ENCODE measurements at regions not wholly inside any gene's neighbourhood (a gene's known extent, or its start where the extent isn't known, plus 50 kb on each side); places are given as distances from the start of the nearest gene placed in this dataset.
A peak's percentile ranks its signal among the peaks of the same experiment; 100 is the strongest.
"Not testable (repeated sequence)": the region's sequence is repeated elsewhere in the genome, so short reads cannot be mapped to it uniquely, and the experiment has no call there.

DNA sequence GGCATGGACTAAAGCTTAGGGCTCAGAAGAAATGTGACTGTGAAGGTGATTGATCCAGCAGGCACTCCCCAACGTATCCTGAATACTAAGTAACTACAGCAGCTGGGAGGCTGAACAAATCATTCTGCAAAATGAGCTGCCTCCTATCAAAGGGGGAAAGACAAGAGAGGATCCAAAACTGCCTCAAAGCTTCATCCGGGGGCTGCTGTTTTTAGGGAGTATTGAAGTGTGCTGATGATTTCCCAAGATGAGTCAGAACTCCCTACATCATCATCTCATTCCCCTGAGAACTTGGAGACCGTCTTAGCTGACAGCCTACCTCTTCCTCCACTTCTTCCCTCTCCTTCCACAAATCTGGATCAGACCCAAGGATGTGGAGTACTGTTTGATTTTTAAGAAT, 108.4 kb upstream of the GRAMD1B start:
- peaks cover 3% of the 10 kb centered on the region; the same call in 1 of the 2 replicates for H3K27me3 ChIP-seq (ENCODE audit: control insufficient read depth, insufficient read depth, low read length)
- no peaks in the 10 kb centered on the region for H3K36me3 ChIP-seq (ENCODE audit: control insufficient read depth, insufficient read depth, low read length)
- H3K27ac ChIP-seq (ENCODE audit: low read depth, low read length) = no peak overlapping the region
- no peaks in the 10 kb centered on the region for H3K9me3 ChIP-seq (ENCODE audit: control insufficient read depth, insufficient read depth, low read length)
- H3K4me1 ChIP-seq (ENCODE audit: control insufficient read depth, insufficient read depth, low read length) = no peaks in the 10 kb centered on the region
- H3K9ac ChIP-seq (ENCODE audit: low read depth, low read length) = no peak overlapping the region
- no peak overlapping the region for H3K4me3 ChIP-seq (ENCODE audit: low read depth, low read length)

DNA sequence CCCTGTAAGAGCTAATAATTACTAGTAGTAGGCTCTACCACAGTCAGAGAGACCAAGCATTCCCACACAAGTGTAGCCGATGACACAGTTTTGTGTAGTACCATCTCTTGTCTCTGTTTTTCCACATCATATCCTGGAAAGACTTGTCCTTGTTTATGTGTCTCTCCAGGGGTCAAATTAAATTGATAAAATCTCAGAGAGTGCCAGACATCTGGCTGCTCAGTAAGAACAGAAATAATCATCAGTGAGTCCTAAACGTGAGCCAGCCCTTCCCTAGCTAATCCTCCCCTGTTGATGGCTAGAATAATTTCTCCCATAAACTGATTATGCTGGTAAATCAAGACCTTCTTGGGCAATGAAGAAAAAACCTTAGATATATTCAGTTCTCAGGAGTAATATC, 111.4 kb upstream of the GRAMD1B start:
- H3K9me3 ChIP-seq (ENCODE audit: control insufficient read depth, insufficient read depth, low read length) = no peaks in the 10 kb centered on the region
- peaks cover 3% of the 10 kb centered on the region; the same call in 1 of the 2 replicates for H3K27me3 ChIP-seq (ENCODE audit: control insufficient read depth, insufficient read depth, low read length)
- H3K27ac ChIP-seq (ENCODE audit: low read depth, low read length) = no peak overlapping the region
- H3K4me1 ChIP-seq (ENCODE audit: control insufficient read depth, insufficient read depth, low read length) = peaks cover 4% of the 10 kb centered on the region; the same call in 1 of the 2 replicates
- H3K4me3 ChIP-seq (ENCODE audit: low read depth, low read length) = no peak overlapping the region
- no peaks in the 10 kb centered on the region for H3K36me3 ChIP-seq (ENCODE audit: control insufficient read depth, insufficient read depth, low read length)
- no peak overlapping the region for H3K9ac ChIP-seq (ENCODE audit: low read depth, low read length)

DNA sequence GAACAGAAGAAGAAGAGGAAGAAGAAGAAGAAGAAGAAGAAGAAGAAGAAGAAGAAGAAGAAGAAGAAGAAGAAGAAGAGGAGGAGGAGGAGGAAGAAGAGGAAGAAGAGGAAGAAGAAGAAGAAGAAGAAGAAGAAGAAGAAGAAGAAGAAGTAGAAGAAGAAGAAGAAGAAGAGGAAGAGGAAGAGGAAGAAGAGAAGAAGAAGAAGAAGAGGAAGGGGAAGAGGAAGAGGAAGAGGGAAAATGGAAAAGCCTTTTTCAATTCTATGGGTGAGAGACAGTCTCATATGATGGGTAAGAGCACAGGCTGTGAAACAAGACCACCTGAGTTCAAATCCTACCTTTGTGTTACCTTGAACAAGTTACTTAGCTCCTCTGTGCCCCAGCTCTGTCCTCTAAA, 111.9 kb upstream of the GRAMD1B start:
- not testable (repeated sequence) for H3K4me3 ChIP-seq (ENCODE audit: low read depth, low read length); H3K36me3 ChIP-seq (ENCODE audit: control insufficient read depth, insufficient read depth, low read length); H3K9me3 ChIP-seq (ENCODE audit: control insufficient read depth, insufficient read depth, low read length); H3K4me1 ChIP-seq (ENCODE audit: control insufficient read depth, insufficient read depth, low read length); H3K9ac ChIP-seq (ENCODE audit: low read depth, low read length); H3K27ac ChIP-seq (ENCODE audit: low read depth, low read length); H3K27me3 ChIP-seq (ENCODE audit: control insufficient read depth, insufficient read depth, low read length)

DNA sequence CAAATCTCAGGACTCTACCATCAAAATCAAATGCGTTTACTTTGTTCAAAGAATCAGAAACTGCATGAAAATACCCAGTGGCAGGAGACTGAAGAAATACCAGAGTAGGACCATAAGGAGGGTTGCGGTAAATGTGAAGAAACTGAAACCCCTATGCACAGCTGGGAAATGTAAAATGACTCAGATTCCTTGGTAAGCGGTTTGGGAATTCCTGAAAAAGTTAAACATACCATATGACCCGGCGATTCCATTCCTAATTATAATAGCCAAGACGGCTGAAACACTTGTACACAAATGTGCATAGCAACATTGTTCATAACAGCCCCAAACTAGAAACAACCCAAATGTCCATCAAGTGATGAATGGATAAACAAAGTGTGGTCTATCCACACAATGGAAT, 114.1 kb upstream of the GRAMD1B start:
- peaks cover 17% of the 10 kb centered on the region for H3K4me1 ChIP-seq (ENCODE audit: control insufficient read depth, insufficient read depth, low read length)

DNA sequence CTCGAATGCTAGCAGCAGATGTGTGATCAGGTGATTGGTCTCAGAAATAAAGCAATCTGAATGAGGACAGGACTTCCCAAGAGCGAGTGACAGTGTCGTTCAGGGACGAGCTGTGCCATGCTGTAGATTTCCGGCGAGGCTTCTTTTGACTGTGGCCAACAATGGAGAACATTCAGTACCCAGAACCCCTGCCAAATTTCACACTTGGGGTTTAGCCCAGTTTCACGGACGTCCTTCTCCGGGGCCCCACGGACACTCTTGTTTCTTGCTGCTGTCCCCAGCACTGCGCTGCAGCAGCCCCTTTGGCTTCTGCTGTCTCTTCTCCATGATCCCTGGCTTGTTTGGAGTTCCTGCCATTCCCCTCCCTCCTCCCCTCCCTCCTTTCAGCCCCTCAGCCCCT, 115.1 kb upstream of the GRAMD1B start:
- H3K27me3 ChIP-seq (ENCODE audit: control insufficient read depth, insufficient read depth, low read length) = no peaks in the 10 kb centered on the region; the same call in 1 of the 2 replicates
- H3K27ac ChIP-seq (ENCODE audit: low read depth, low read length) = no peak overlapping the region
- H3K9ac ChIP-seq (ENCODE audit: low read depth, low read length) = no peak overlapping the region
- no peak overlapping the region for H3K4me3 ChIP-seq (ENCODE audit: low read depth, low read length)
- no peaks in the 10 kb centered on the region for H3K36me3 ChIP-seq (ENCODE audit: control insufficient read depth, insufficient read depth, low read length)
- H3K4me1 ChIP-seq (ENCODE audit: control insufficient read depth, insufficient read depth, low read length) = peaks cover 17% of the 10 kb centered on the region
- H3K9me3 ChIP-seq (ENCODE audit: control insufficient read depth, insufficient read depth, low read length) = no peaks in the 10 kb centered on the region

More for the DNA sequence above, 114.1 kb upstream of the GRAMD1B start:
- Histone ChIP-seq H3K9ac (ENCODE audit: low read depth, low read length) (no peak overlapping the region), H3K4me3 (ENCODE audit: low read depth, low read length) (no peak overlapping the region), H3K27me3 (ENCODE audit: control insufficient read depth, insufficient read depth, low read length) (no peaks in the 10 kb centered on the region; the same call in 1 of the 2 replicates), H3K9me3 (ENCODE audit: control insufficient read depth, insufficient read depth, low read length) (no peaks in the 10 kb centered on the region), H3K27ac (ENCODE audit: low read depth, low read length) (no peak overlapping the region), H3K36me3 (ENCODE audit: control insufficient read depth, insufficient read depth, low read length) (no peaks in the 10 kb centered on the region)

DNA sequence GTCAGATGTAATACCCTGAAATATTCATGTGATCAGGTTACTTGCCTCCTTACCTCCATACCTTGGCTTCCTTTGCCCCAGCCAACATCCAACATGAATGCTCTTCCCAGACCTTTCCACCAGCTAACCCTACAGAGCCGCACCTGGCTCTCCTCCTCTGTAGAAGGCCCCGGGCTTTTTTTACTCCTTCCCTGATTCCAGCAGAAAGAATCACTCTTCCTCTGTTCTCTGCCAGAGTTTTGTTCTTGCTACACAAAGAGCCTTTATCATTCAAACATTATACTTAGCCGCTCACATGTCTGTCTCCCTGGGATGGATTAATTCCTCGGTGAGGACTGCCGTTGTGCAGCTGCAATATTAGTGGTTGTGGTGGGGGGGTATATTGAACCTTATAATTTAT, 116.8 kb upstream of the GRAMD1B start:
- no peak overlapping the region for H3K4me3 ChIP-seq (ENCODE audit: low read depth, low read length)
- H3K4me1 ChIP-seq (ENCODE audit: control insufficient read depth, insufficient read depth, low read length) = peaks cover 17% of the 10 kb centered on the region
- H3K36me3 ChIP-seq (ENCODE audit: control insufficient read depth, insufficient read depth, low read length) = no peaks in the 10 kb centered on the region
- no peak overlapping the region for H3K9ac ChIP-seq (ENCODE audit: low read depth, low read length)
- no peaks in the 10 kb centered on the region for H3K9me3 ChIP-seq (ENCODE audit: control insufficient read depth, insufficient read depth, low read length)
- no peaks in the 10 kb centered on the region; the same call in 1 of the 2 replicates for H3K27me3 ChIP-seq (ENCODE audit: control insufficient read depth, insufficient read depth, low read length)
- H3K27ac ChIP-seq (ENCODE audit: low read depth, low read length) = peak overlapping the region; percentile 38

DNA sequence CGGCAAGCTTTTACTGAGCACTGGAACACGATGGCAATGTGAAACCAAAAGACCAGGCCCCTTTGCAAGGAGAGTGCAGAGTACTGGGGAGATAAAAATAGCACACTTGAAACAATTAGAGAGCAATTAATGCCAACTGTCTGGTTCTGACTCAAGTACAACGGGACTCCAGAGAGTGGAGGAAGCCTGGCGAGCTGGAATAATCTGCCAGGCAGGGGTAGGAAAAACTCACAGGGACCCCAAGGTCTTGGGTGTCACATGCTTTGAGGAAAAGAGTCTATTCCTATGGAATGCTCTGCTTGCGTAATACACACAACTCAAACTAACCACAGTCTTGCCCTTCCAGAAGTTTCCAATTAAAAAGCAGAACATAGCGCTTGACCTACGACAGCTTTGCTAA, 113.0 kb upstream of the CLMP start:
- Histone ChIP-seq H3K4me3 (ENCODE audit: low read depth, low read length) (no peak overlapping the region), H3K36me3 (ENCODE audit: control insufficient read depth, insufficient read depth, low read length) (no peaks in the 10 kb centered on the region), H3K9ac (ENCODE audit: low read depth, low read length) (no peak overlapping the region), H3K9me3 (ENCODE audit: control insufficient read depth, insufficient read depth, low read length) (no peaks in the 10 kb centered on the region), H3K27ac (ENCODE audit: low read depth, low read length) (no peak overlapping the region), H3K4me1 (ENCODE audit: control insufficient read depth, insufficient read depth, low read length) (peaks cover 12% of the 10 kb centered on the region), H3K27me3 (ENCODE audit: control insufficient read depth, insufficient read depth, low read length) (peaks cover 18% of the 10 kb centered on the region)

DNA sequence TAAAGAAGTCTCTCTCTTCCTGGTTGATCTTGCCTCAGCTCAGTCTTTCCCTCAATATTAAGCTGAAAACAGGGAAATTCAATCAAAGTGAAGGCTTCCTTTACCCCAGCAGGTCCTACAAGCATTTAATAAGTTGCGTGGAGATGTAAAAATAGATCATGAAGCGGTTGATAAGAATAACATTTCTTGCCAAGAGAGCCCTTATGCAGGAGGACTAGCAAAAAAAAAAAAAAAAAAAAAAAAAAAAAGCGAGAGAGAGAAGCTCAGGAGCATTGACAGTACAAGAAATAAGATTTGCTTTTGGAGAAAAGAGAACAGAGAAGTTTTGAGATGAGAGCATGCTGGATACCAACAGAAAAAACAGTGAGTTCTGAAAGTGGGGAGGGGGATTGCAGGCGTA, 112.2 kb upstream of the CLMP start:
- no peak overlapping the region for H3K27ac ChIP-seq (ENCODE audit: low read depth, low read length)
- H3K4me1 ChIP-seq (ENCODE audit: control insufficient read depth, insufficient read depth, low read length) = peaks cover 11% of the 10 kb centered on the region

DNA sequence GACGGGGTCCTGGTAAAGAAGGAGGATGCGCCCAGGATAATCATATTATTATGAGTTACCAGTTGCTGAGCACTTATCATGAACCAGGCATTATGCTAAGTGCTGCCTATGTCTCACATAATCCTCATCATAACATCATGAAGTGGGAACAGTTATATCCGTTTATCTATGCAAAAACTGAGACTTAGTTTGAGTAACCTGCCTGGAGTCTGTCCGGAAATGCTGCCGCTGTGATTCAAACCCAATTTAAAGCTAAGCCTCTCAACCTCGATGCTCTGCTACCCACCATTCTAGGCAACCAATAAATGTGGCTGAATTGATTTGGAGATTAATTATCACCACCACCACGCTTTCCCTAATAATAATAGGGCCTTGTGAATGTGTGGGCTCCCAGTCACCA, 111.5 kb upstream of the CLMP start:
- Histone ChIP-seq H3K9ac (ENCODE audit: low read depth, low read length) (no peak overlapping the region), H3K27ac (ENCODE audit: low read depth, low read length) (no peak overlapping the region), H3K9me3 (ENCODE audit: control insufficient read depth, insufficient read depth, low read length) (no peaks in the 10 kb centered on the region), H3K4me3 (ENCODE audit: low read depth, low read length) (no peak overlapping the region), H3K36me3 (ENCODE audit: control insufficient read depth, insufficient read depth, low read length) (no peaks in the 10 kb centered on the region), H3K4me1 (ENCODE audit: control insufficient read depth, insufficient read depth, low read length) (peaks cover 15% of the 10 kb centered on the region), H3K27me3 (ENCODE audit: control insufficient read depth, insufficient read depth, low read length) (peaks cover 31% of the 10 kb centered on the region)

More for the DNA sequence above, 112.2 kb upstream of the CLMP start:
- no peaks in the 10 kb centered on the region for H3K9me3 ChIP-seq (ENCODE audit: control insufficient read depth, insufficient read depth, low read length)
- H3K36me3 ChIP-seq (ENCODE audit: control insufficient read depth, insufficient read depth, low read length) = no peaks in the 10 kb centered on the region
- peaks cover 26% of the 10 kb centered on the region for H3K27me3 ChIP-seq (ENCODE audit: control insufficient read depth, insufficient read depth, low read length)
- no peak overlapping the region for H3K9ac ChIP-seq (ENCODE audit: low read depth, low read length)
- no peak overlapping the region for H3K4me3 ChIP-seq (ENCODE audit: low read depth, low read length)

DNA sequence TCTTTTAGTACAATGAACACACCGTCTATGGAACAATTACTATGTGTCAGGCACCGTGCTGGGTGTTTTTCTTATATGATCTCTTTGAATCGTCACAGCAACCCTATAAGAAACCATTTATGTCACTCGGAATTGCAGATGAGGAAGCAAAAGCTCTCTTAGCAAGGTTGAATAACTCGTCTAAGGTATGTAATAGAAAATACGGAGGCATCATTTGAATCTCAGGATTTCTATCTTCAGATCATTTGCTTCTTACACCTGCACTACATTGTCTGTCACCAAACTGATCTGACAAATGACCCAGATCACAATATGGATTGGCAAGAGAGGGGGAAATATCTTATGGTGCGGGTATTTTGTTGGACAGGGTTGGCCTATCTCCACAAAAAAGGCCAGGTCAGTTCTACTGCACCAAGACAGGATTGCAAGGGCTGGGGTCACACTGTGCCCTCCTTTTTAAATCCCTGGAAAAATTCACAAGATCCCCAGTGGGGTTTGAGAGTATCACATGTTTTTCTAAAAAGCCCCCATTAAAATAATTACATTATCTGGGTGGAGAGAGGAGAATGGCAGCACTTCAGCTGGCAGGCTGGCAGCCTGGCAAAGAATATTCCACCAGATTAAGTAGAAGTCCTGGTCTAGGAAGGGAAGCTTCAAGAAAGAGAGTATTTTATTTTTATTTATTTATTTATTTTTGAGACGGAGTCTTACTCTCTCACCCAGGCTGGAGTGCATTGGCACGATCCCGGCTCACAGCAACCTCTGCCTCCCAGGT, 110.7 kb upstream of the CLMP start:
- peaks cover 36% of the 10 kb centered on the region for H3K27me3 ChIP-seq (ENCODE audit: control insufficient read depth, insufficient read depth, low read length)
- H3K36me3 ChIP-seq (ENCODE audit: control insufficient read depth, insufficient read depth, low read length) = no peaks in the 10 kb centered on the region
- H3K27ac ChIP-seq (ENCODE audit: low read depth, low read length) = no peak overlapping the region
- H3K9me3 ChIP-seq (ENCODE audit: control insufficient read depth, insufficient read depth, low read length) = no peaks in the 10 kb centered on the region
- H3K4me1 ChIP-seq (ENCODE audit: control insufficient read depth, insufficient read depth, low read length) = peaks cover 23% of the 10 kb centered on the region
- no peak overlapping the region for H3K9ac ChIP-seq (ENCODE audit: low read depth, low read length)
- no peak overlapping the region for H3K4me3 ChIP-seq (ENCODE audit: low read depth, low read length)

DNA sequence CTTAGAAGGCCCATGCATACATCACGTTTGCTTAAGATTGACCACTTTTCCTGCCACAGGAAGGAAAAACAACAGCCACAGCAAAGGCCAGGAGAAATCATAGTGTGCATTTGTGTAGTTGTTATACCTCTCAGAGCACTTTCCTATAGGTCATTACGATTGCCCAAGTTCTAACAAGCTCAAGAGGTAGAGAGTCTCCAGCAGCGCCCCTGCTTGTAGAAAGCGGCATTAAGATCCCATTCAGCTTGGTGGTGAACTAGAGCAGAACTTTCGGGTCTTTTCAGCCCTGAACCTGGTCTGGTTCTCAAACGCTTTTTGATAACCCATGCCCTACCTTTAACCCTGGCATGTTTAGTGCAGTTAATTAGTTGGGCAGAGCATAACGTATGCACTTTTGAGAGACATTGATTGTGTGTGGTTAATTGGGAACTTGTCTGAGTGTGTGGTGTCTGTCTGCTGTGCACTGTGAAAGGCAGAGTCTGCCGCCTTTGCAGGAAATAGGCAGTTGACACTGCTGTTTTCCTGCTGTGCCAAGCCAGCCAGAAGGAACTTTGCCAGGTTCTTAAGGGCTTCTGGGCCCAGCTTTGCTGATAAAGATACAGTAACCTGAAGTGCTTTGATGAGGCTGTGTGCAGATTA, 109.9 kb upstream of the CLMP start:
- Histone ChIP-seq H3K4me3 (ENCODE audit: low read depth, low read length) (no peak overlapping the region), H3K9me3 (ENCODE audit: control insufficient read depth, insufficient read depth, low read length) (no peaks in the 10 kb centered on the region), H3K9ac (ENCODE audit: low read depth, low read length) (no peak overlapping the region), H3K4me1 (ENCODE audit: control insufficient read depth, insufficient read depth, low read length) (peaks cover 23% of the 10 kb centered on the region), H3K27ac (ENCODE audit: low read depth, low read length) (no peak overlapping the region), H3K27me3 (ENCODE audit: control insufficient read depth, insufficient read depth, low read length) (peaks cover 41% of the 10 kb centered on the region), H3K36me3 (ENCODE audit: control insufficient read depth, insufficient read depth, low read length) (no peaks in the 10 kb centered on the region)

Measured in HUES48 (cell line).